Loucy (cell line): ENCODE measurements at regions not wholly inside any gene's neighbourhood (a gene's known extent, or its start where the extent isn't known, plus 50 kb on each side); places are given as distances from the start of the nearest gene placed in this dataset.

ENCODE experiments used
- H2AFZ ChIP-seq: fragments of 200-600 bp; sonication (generic); 2 replicates; pipeline ENCODE4 v1.6.0; 2016; ENCODE audit warnings: antibody characterized with exemption, mild to moderate bottlenecking, low read length, moderate library complexity
- H3F3A ChIP-seq: fragments of 200-600 bp; 2 replicates; pipeline ENCODE4 v1.6.0; 2016; ENCODE audit warnings: antibody characterized with exemption, low read depth, mild to moderate bottlenecking
- H3K27me3 ChIP-seq: fragments of 200-600 bp; sonication (generic); 2 replicates; pipeline ENCODE4 v1.6.1; 2014; ENCODE audit warnings: low read length, mild to moderate bottlenecking; ENCODE audit not compliant: insufficient read depth, poor library complexity, severe bottlenecking
- H3K36me3 ChIP-seq: fragments of 200-600 bp; sonication (generic); 2 replicates; pipeline ENCODE4 v1.6.1; 2016; ENCODE audit warnings: low read length; ENCODE audit not compliant: insufficient read depth
- H3K4me1 ChIP-seq: fragments of 200-600 bp; sonication (generic); 2 replicates; pipeline ENCODE4 v1.5.1; 2014; ENCODE audit warnings: low read length, mild to moderate bottlenecking; ENCODE audit not compliant: insufficient read depth, poor library complexity, severe bottlenecking
- H3K4me2 ChIP-seq: fragments of 200-600 bp; sonication (generic); 2 replicates; pipeline ENCODE4 v1.6.0; 2014; ENCODE audit warnings: antibody characterized with exemption, low read length, low read depth, mild to moderate bottlenecking; ENCODE audit not compliant: poor library complexity, severe bottlenecking
- H3K4me3 ChIP-seq: fragments of 200-600 bp; sonication (generic); 2 replicates; pipeline ENCODE4 v1.5.1; 2014; ENCODE audit warnings: low read length, mild to moderate bottlenecking, mixed read lengths; ENCODE audit not compliant: poor library complexity, severe bottlenecking
- H3K79me2 ChIP-seq: fragments of 200-600 bp; sonication (generic); 2 replicates; pipeline ENCODE4 v1.6.1; 2014; ENCODE audit warnings: low read length; ENCODE audit not compliant: insufficient read depth
- H3K9ac ChIP-seq: fragments of 200-600 bp; sonication (generic); 2 replicates; pipeline ENCODE4 v1.6.0; 2014; ENCODE audit warnings: mild to moderate bottlenecking, low read depth, low read length, moderate library complexity; ENCODE audit not compliant: poor library complexity, severe bottlenecking
- H3K9me2 ChIP-seq: fragments of 200-600 bp; sonication (generic); replicated peaks from 2 replicates; pipeline ENCODE4 v1.6.1; 2016; ENCODE audit warnings: low read depth, low read length, mixed read lengths
- H3K9me3 ChIP-seq: fragments of 200-600 bp; sonication (generic); 2 replicates; pipeline ENCODE4 v1.6.1; 2014; ENCODE audit warnings: mild to moderate bottlenecking, antibody characterized with exemption, low read length, low read depth; ENCODE audit not compliant: insufficient read depth
- H4K20me1 ChIP-seq: fragments of 200-600 bp; sonication (generic); 2 replicates; pipeline ENCODE4 v1.6.0; 2014; ENCODE audit warnings: antibody characterized with exemption, low read length, mild to moderate bottlenecking; ENCODE audit not compliant: insufficient read depth, poor library complexity, severe bottlenecking
- EZH2phosphoT487 ChIP-seq: fragments of 200-600 bp; IDR thresholded peaks from 2 replicates; pipeline ENCODE4 v1.6.1; 2018; ENCODE audit warnings: antibody characterized with exemption, mild to moderate bottlenecking, moderate library complexity, borderline replicate concordance
- TF ChIP-seq, protein P1 (sequence below): fragments of 200-600 bp; sonication (generic); conservative IDR thresholded peaks from 2 replicates; pipeline ENCODE4 v1.5.1; 2014; ENCODE audit warnings: mild to moderate bottlenecking, antibody characterized with exemption, low read length

DNA sequence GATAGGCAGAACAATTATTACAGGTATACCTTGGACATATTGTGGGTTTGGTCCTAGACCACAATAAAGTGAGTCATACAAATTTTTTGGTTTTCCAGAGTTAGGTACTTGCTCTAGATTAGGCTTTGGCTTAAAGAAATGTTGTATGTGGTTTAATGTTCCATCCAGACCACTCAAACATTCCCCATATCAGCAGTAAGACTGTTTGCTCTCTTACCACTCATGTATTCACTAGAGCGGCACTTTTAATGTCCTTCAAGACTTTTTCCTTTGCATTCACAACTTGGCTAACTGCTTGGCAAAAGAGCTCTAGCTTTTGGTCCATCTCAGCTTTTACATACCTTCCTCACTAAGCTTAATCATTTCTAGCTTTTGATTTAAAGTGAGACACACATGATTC, 250.5 kb upstream of the SETMAR start:
- no peaks in the 10 kb centered on the region for H3K4me1 ChIP-seq
- H3K4me2 ChIP-seq, result no peak overlapping the region
- H4K20me1 ChIP-seq, result no peaks in the 10 kb centered on the region
- no peak overlapping the region for H3K4me3 ChIP-seq
- H3F3A ChIP-seq, result no peaks in the 10 kb centered on the region
- no peak overlapping the region for H3K9ac ChIP-seq
- no peaks in the 10 kb centered on the region for H3K79me2 ChIP-seq
- no peak for TF ChIP-seq EZH2phosphoT487
- TF ChIP-seq, protein P1, sequence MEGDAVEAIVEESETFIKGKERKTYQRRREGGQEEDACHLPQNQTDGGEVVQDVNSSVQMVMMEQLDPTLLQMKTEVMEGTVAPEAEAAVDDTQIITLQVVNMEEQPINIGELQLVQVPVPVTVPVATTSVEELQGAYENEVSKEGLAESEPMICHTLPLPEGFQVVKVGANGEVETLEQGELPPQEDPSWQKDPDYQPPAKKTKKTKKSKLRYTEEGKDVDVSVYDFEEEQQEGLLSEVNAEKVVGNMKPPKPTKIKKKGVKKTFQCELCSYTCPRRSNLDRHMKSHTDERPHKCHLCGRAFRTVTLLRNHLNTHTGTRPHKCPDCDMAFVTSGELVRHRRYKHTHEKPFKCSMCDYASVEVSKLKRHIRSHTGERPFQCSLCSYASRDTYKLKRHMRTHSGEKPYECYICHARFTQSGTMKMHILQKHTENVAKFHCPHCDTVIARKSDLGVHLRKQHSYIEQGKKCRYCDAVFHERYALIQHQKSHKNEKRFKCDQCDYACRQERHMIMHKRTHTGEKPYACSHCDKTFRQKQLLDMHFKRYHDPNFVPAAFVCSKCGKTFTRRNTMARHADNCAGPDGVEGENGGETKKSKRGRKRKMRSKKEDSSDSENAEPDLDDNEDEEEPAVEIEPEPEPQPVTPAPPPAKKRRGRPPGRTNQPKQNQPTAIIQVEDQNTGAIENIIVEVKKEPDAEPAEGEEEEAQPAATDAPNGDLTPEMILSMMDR, result no peak
- no peaks in the 10 kb centered on the region for H3K36me3 ChIP-seq
- H3K9me3 ChIP-seq, result no peaks in the 10 kb centered on the region
- no peaks in the 10 kb centered on the region for H3K27me3 ChIP-seq
- no peaks in the 10 kb centered on the region for H3K9me2 ChIP-seq
- no peak overlapping the region for H2AFZ ChIP-seq

DNA sequence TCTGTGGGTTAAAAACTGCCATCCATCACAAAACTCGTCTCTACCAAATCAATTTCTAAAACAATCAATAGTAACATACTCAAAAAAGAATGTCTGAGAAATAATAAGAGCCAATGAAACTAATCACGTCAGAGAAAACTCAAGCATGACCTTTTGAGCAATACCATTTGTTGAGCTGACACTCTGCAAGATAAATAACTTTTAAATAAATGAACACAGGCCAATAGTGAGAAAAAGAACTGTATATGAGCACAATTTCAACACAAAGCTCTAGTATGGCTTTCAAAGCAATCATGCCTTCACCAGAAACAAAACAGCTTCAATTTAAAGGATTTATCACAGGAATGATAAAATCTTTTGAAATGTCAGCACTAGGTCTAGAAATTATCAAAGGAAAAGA, 249.2 kb upstream of the SETMAR start:
- Histone ChIP-seq H3K4me3 (no peak overlapping the region), H3K9ac (no peak overlapping the region), H3K9me3 (no peaks in the 10 kb centered on the region), H3F3A (no peaks in the 10 kb centered on the region), H3K79me2 (no peaks in the 10 kb centered on the region), H3K36me3 (no peaks in the 10 kb centered on the region), H3K9me2 (no peaks in the 10 kb centered on the region), H3K4me1 (no peaks in the 10 kb centered on the region), H2AFZ (no peak overlapping the region), H4K20me1 (no peaks in the 10 kb centered on the region), H3K4me2 (no peak overlapping the region), H3K27me3 (no peaks in the 10 kb centered on the region)
- TF ChIP-seq EZH2phosphoT487, result no peak
- TF ChIP-seq, protein P1, result no peak

DNA sequence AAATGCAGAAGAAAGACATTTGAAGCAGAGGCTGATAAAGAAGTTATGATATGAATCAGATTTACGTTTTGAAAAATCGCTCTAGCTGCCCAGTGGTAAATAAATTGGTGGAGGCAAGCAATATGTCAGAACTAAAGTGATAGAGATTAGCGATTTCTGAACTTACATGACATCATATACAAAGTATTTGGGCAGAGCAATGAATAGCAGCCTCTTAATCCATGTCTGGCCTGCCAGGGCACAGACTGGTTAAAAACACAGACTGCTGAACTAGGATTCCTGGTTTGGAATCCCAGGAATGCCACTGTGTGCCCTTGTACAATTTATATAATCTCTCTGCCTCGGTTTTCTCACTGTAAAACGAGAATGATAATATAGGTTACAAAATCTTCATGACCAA, 243.1 kb upstream of the SETMAR start:
- Histone ChIP-seq H3K4me1 (no peaks in the 10 kb centered on the region), H3K9ac (no peak overlapping the region), H4K20me1 (no peaks in the 10 kb centered on the region), H3K4me2 (no peak overlapping the region), H3K27me3 (no peaks in the 10 kb centered on the region), H3K4me3 (no peak overlapping the region), H3K36me3 (no peaks in the 10 kb centered on the region), H3K9me2 (no peaks in the 10 kb centered on the region), H3K9me3 (no peaks in the 10 kb centered on the region), H3F3A (no peaks in the 10 kb centered on the region), H2AFZ (no peak overlapping the region), H3K79me2 (no peaks in the 10 kb centered on the region)
- no peak for TF ChIP-seq EZH2phosphoT487
- TF ChIP-seq, protein P1, result no peak
